ENCODE measurements at regions not wholly inside any gene's neighbourhood (a gene's known extent, or its start where the extent isn't known, plus 50 kb on each side); places are given as distances from the start of the nearest gene placed in this dataset.
"Not testable (repeated sequence)": the region's sequence is repeated elsewhere in the genome, so short reads cannot be mapped to it uniquely, and the experiment has no call there.

DNA sequence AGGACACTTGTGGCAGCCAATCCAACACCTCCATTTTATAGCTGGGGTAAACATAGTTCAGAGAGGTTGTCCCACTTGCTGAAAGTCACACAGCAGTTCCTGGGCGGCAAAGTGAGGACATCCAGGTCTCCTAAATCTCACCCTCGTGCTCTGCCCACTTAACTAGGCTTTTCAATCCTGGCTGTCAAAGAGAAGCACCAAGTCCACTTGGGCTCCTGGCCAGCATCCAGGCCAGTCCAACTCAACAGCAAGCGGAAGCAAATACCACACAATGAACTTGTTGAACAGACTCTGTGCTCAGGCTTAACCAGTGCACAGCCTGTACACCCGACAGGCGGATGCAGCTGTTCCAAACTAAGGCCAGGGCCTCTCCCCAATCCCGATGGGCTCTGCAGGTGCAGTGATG lies 60.4 kb upstream of the SPN start:
- not testable (repeated sequence) for H2BK5ac ChIP-seq (ENCODE audit: low read depth, low read length, poor library complexity); H2AFZ ChIP-seq (ENCODE audit: insufficient read depth, low read length, poor library complexity); H3K36me3 ChIP-seq (ENCODE audit: control insufficient read depth in 1 of 2, insufficient read depth in 2 of 2, low read length in 2 of 2); H3K4me2 ChIP-seq (ENCODE audit: low read length); H3K27ac ChIP-seq (ENCODE audit: low read depth, low read length); H3K9ac ChIP-seq (ENCODE audit: low read length); H3K79me1 ChIP-seq (ENCODE audit: low read length); H4K8ac ChIP-seq (ENCODE audit: low read depth, low read length); H2AK5ac ChIP-seq (ENCODE audit: low read length); H3K14ac ChIP-seq (ENCODE audit: low read length); H3K27me3 ChIP-seq (ENCODE audit: insufficient read depth, low read length); H3K9me3 ChIP-seq (ENCODE audit: insufficient read depth, low read depth, low read length); DNase-seq; H4K91ac ChIP-seq (ENCODE audit: low read depth, low read length); H2BK12ac ChIP-seq (ENCODE audit: low read length); H3K4me3 ChIP-seq (ENCODE audit: low read depth, low read length); H3K79me2 ChIP-seq (ENCODE audit: control insufficient read depth, insufficient read depth, low read length, poor library complexity); H3K23ac ChIP-seq (ENCODE audit: low read length); H4K12ac ChIP-seq (ENCODE audit: low read depth, low read length); H3K18ac ChIP-seq (ENCODE audit: low read length); H2BK120ac ChIP-seq (ENCODE audit: insufficient read depth, low read length, poor library complexity)
- no CpG with 5 or more reads among the region's 6 CpGs for WGBS (ENCODE audit: extremely low coverage, insufficient coverage, insufficient read length)
- Histone ChIP-seq H3K4ac (ENCODE audit: low read depth, low read length) (peak overlapping the region; percentile 49), H3K4me1 (ENCODE audit: control insufficient read depth in 1 of 2, insufficient read depth in 2 of 2, low read length in 2 of 2) (peaks cover 11 to 14% of the 10 kb centered on the region in 2 experiments)

DNA sequence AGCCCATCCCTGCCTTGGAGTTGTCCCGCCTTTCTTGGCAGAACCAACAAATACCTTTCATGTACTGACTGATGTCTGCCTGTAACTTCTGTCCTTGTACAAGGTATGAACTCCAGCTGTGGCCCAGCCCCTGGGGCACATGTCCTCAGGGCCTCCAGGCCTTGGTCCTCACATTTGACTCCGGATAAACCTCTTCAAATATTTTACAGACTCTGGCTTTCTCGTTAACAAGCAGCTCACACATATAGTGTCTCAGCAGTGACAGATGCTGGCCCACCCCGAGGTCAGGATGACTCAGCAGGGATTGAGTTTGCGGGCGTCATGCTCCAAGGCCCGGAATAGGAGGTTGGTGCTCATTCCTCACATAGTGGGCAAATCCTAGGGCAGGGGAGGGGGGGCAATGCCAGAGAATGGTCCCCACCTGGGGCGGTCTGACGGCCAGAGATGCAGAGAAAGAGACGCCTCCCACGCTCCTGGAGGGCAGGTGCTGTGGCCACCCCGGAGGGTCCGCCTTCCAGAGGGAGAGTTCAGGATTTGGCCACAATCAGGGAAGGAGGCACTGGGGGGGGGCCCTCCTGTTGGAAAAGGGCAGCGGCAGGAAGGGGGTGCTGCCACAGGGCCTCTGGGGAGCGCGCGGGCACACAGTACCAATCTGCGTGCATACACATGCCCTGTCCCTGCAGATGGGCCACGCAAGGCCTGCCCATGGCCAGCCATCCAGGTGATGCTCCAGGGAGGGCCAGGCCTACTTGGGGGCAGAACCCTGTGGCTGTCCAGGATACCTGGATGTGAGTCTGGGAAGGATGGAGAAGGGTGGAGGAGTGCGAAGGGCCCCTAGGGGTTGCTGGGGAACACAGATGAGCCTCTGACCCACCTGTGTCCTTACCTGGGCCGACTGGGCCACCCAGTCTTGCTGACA lies 58.2 kb upstream of the SPN start:
- WGBS (ENCODE audit: extremely low coverage, insufficient coverage, insufficient read length) = no CpG with 5 or more reads among the region's 21 CpGs
- H3K27me3 ChIP-seq (ENCODE audit: insufficient read depth, low read length); H3K9ac ChIP-seq (ENCODE audit: low read length); H2AFZ ChIP-seq (ENCODE audit: insufficient read depth, low read length, poor library complexity); H4K91ac ChIP-seq (ENCODE audit: low read depth, low read length); H2AK5ac ChIP-seq (ENCODE audit: low read length); H3K9me3 ChIP-seq (ENCODE audit: insufficient read depth, low read depth, low read length); H3K36me3 ChIP-seq (ENCODE audit: control insufficient read depth in 1 of 2, insufficient read depth in 2 of 2, low read length in 2 of 2); H2BK120ac ChIP-seq (ENCODE audit: insufficient read depth, low read length, poor library complexity); H2BK12ac ChIP-seq (ENCODE audit: low read length); H3K27ac ChIP-seq (ENCODE audit: low read depth, low read length); H2BK5ac ChIP-seq (ENCODE audit: low read depth, low read length, poor library complexity); H3K23ac ChIP-seq (ENCODE audit: low read length); H4K12ac ChIP-seq (ENCODE audit: low read depth, low read length); H4K8ac ChIP-seq (ENCODE audit: low read depth, low read length); H3K4me2 ChIP-seq (ENCODE audit: low read length); H3K4ac ChIP-seq (ENCODE audit: low read depth, low read length); H3K18ac ChIP-seq (ENCODE audit: low read length); H3K79me2 ChIP-seq (ENCODE audit: control insufficient read depth, insufficient read depth, low read length, poor library complexity); H3K4me3 ChIP-seq (ENCODE audit: low read depth, low read length); H3K79me1 ChIP-seq (ENCODE audit: low read length): not testable (repeated sequence)
- H3K4me1 ChIP-seq (ENCODE audit: control insufficient read depth in 1 of 2, insufficient read depth in 2 of 2, low read length in 2 of 2) = peaks cover 9 to 14% of the 10 kb centered on the region in 2 experiments
- peak overlapping the region; percentile 20 for H3K14ac ChIP-seq (ENCODE audit: low read length)
- DNase-seq = peak; percentile 75 to 78

DNA sequence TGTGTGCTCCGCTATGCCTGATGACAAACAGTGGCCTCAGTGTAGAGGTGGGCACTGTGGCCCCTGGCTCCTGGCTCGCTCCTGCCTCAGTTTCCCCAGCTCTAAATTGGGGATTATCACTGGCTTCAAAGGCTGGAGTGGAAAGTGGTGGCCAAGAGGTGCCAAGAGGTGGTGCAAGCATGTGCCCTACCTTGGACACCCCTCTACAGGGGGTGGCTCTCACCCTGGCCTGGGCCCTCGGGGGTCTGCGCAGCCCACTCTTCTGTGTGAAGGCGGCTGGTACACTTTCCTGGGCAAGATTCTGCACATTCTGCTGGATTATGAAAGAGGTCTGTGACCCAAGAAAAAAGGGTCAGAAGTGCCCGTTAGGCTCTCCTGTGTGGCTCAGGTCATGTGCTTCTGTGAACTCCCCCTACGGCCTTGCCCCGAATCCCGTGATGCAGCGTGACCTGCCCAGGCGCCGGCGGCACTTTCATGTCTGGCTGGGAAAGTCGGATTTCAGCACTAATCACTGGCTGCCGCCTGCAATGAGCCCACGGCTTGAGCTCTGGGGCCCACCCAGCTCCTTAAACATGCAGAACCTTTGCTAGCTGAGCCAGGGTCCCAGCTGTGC lies 57.3 kb upstream of the SPN start:
- H3K79me1 ChIP-seq (ENCODE audit: low read length); H3K9ac ChIP-seq (ENCODE audit: low read length); H3K79me2 ChIP-seq (ENCODE audit: control insufficient read depth, insufficient read depth, low read length, poor library complexity); H4K8ac ChIP-seq (ENCODE audit: low read depth, low read length); H3K9me3 ChIP-seq (ENCODE audit: insufficient read depth, low read depth, low read length); H3K23ac ChIP-seq (ENCODE audit: low read length); H3K18ac ChIP-seq (ENCODE audit: low read length); H3K4me3 ChIP-seq (ENCODE audit: low read depth, low read length); H2BK12ac ChIP-seq (ENCODE audit: low read length); H4K12ac ChIP-seq (ENCODE audit: low read depth, low read length); H3K27me3 ChIP-seq (ENCODE audit: insufficient read depth, low read length); H2AK5ac ChIP-seq (ENCODE audit: low read length); H3K27ac ChIP-seq (ENCODE audit: low read depth, low read length); H3K14ac ChIP-seq (ENCODE audit: low read length); H2BK120ac ChIP-seq (ENCODE audit: insufficient read depth, low read length, poor library complexity); H3K36me3 ChIP-seq (ENCODE audit: control insufficient read depth in 1 of 2, insufficient read depth in 2 of 2, low read length in 2 of 2); H3K4me2 ChIP-seq (ENCODE audit: low read length); H2BK5ac ChIP-seq (ENCODE audit: low read depth, low read length, poor library complexity): not testable (repeated sequence)
- peak overlapping the region; percentile 17 for H2AFZ ChIP-seq (ENCODE audit: insufficient read depth, low read length, poor library complexity)
- peak in 1 of 2 donors; percentile 9 for DNase-seq
- H4K91ac ChIP-seq (ENCODE audit: low read depth, low read length) = peak overlapping the region; percentile 4
- peaks cover 8 to 14% of the 10 kb centered on the region in 2 experiments for H3K4me1 ChIP-seq (ENCODE audit: control insufficient read depth in 1 of 2, insufficient read depth in 2 of 2, low read length in 2 of 2)
- no CpG with 5 or more reads among the region's 16 CpGs for WGBS (ENCODE audit: extremely low coverage, insufficient coverage, insufficient read length)
- peak overlapping the region; percentile 44 for H3K4ac ChIP-seq (ENCODE audit: low read depth, low read length)

- not testable (repeated sequence) for H3K27me3 ChIP-seq (ENCODE audit: insufficient read depth, low read length); H3K9me3 ChIP-seq (ENCODE audit: insufficient read depth, low read depth, low read length); H3K4me2 ChIP-seq (ENCODE audit: low read length); H3K79me1 ChIP-seq (ENCODE audit: low read length); H3K23ac ChIP-seq (ENCODE audit: low read length); H2BK12ac ChIP-seq (ENCODE audit: low read length); H2AFZ ChIP-seq (ENCODE audit: insufficient read depth, low read length, poor library complexity); H3K14ac ChIP-seq (ENCODE audit: low read length); H4K91ac ChIP-seq (ENCODE audit: low read depth, low read length); H3K36me3 ChIP-seq (ENCODE audit: control insufficient read depth in 1 of 2, insufficient read depth in 2 of 2, low read length in 2 of 2); H2BK120ac ChIP-seq (ENCODE audit: insufficient read depth, low read length, poor library complexity); H3K9ac ChIP-seq (ENCODE audit: low read length); H4K12ac ChIP-seq (ENCODE audit: low read depth, low read length); H4K8ac ChIP-seq (ENCODE audit: low read depth, low read length); H2BK5ac ChIP-seq (ENCODE audit: low read depth, low read length, poor library complexity); H2AK5ac ChIP-seq (ENCODE audit: low read length); H3K27ac ChIP-seq (ENCODE audit: low read depth, low read length); H3K18ac ChIP-seq (ENCODE audit: low read length); H3K79me2 ChIP-seq (ENCODE audit: control insufficient read depth, insufficient read depth, low read length, poor library complexity); DNase-seq; H3K4me3 ChIP-seq (ENCODE audit: low read depth, low read length)
- peaks cover 4 to 15% of the 10 kb centered on the region in 2 experiments for H3K4me1 ChIP-seq (ENCODE audit: control insufficient read depth in 1 of 2, insufficient read depth in 2 of 2, low read length in 2 of 2)
- H3K4ac ChIP-seq (ENCODE audit: low read depth, low read length) = peak overlapping the region; percentile 24
- WGBS (ENCODE audit: extremely low coverage, insufficient coverage, insufficient read length) = no CpG with 5 or more reads among the region's 26 CpGs
Observed at GRCh38 chr16:29606669-29607427, 56.2 kb upstream of the SPN start.

Data from trophoblast cell (in vitro differentiated cells and primary cell).